Body of pancreas (tissue), 4 donors: ENCODE measurements at regions not wholly inside any gene's neighbourhood (a gene's known extent, or its start where the extent isn't known, plus 50 kb on each side); places are given as distances from the start of the nearest gene placed in this dataset.

Source experiments
- ATAC-seq: fragments of 150-250 bp; one replicate; pipeline ENCODE4 v1.9.1; 2016
- DNase-seq, 4 donors: peaks; one replicate each; pipeline ENCODE4 v3.0.0-alpha.2; 2019
- H3K27ac ChIP-seq, 4 donors: fragments of 200-600 bp; sonication (generic); 1 replicate in 3 of 4; 2 replicates in 1 of 4; pipeline versions ENCODE4 v1.5.1 to v1.6.1; 2016 to 2019; ENCODE audit warnings: mild to moderate bottlenecking in 1 of 4, mixed read lengths in 1 of 4, moderate library complexity in 1 of 4
- H3K27me3 ChIP-seq, 2 donors: fragments of 200-600 bp; sonication (generic); one replicate each; pipeline ENCODE4 v1.6.0; 2016; ENCODE audit warnings: mild to moderate bottlenecking in 1 of 2
- H3K36me3 ChIP-seq, 2 donors: fragments of 200-600 bp; sonication (generic); replicated peaks in 1 of 2; 2 replicates each; pipeline ENCODE4 v1.5.1; 2016; ENCODE audit warnings: low read depth in 2 of 2; ENCODE audit not compliant: insufficient read depth in 1 of 2
- H3K4me1 ChIP-seq: fragments of 200-600 bp; sonication (generic); one replicate; pipeline ENCODE4 v1.6.0; 2016
- H3K4me3 ChIP-seq, 2 donors: fragments of 200-600 bp; sonication (generic); 1 replicate in 1 of 2; 2 replicates in 1 of 2; pipeline ENCODE4 v1.5.1; 2016 to 2019
- H3K9me3 ChIP-seq, 3 donors: fragments of 200-600 bp; sonication (generic); 1 replicate in 2 of 3; 2 replicates in 1 of 3; pipeline ENCODE4 v1.5.1; 2016
- CTCF ChIP-seq, 7 experiments: fragments of 450-650 bp in 4 of 7; fragments of 200-600 bp in 3 of 7; sonication (generic) in 3 of 7; IDR thresholded peaks; one replicate each; pipeline ENCODE4 v1.5.1; 2016 to 2019; ENCODE audit warnings: antibody characterized with exemption in 7 of 7
- POLR2A ChIP-seq, 3 donors: fragments of 450-650 bp; IDR thresholded peaks; one replicate each; pipeline ENCODE4 v1.6.1; 2016; ENCODE audit warnings: antibody characterized with exemption in 3 of 3, mild to moderate bottlenecking in 2 of 3
- WGBS, 2 donors: methylation state at CpG; one replicate each; pipeline ENCODE4 v1.1.5; 2017; 5-methylcytosine and 5-hydroxymethylcytosine counted together
- intact Hi-C: fragments of 100-400 bp; cut with DNase I; formaldehyde crosslinking; loops from one replicate; pipeline ENCODE4 v1.15.1; 2023

- Histone ChIP-seq H3K27me3 (no peaks in the 10 kb centered on the region), H3K27ac (no peak overlapping the region), H3K9me3 (no peaks in the 10 kb centered on the region), H3K36me3 (no peaks in the 10 kb centered on the region), H3K4me3 (no peak overlapping the region), H3K4me1 (no peaks in the 10 kb centered on the region)
- ATAC-seq (no peak), DNase-seq (no peak)
- no peak for TF ChIP-seq POLR2A (IDR thresholded peaks at IDR 0.05)
- TF ChIP-seq CTCF (IDR thresholded peaks at IDR 0.05): no peak
- 55 to 59% methylated on average over 6 of the region's 6 CpGs for WGBS, 2 donors
- intact Hi-C loops: no loop called here
These were observed 366.6 kb upstream of the PFKP start for GRCh38 chr10:2700626-2701305.

GRCh38 chr10:2688958-2689357, 378.4 kb upstream of the PFKP start:
- no peak overlapping the region for H3K4me3 ChIP-seq
- DNase-seq: no peak
- no peak overlapping the region for H3K27ac ChIP-seq
- intact Hi-C loops: no loop called here
- TF ChIP-seq CTCF (IDR thresholded peaks at IDR 0.05) (no peak), POLR2A (IDR thresholded peaks at IDR 0.05) (no peak)
- no peaks in the 10 kb centered on the region for H3K36me3 ChIP-seq
- H3K4me1 ChIP-seq: no peaks in the 10 kb centered on the region
- no peaks in the 10 kb centered on the region for H3K27me3 ChIP-seq
- WGBS, 2 donors: 22 to 29% methylated on average over 1 of the region's 1 CpG
- H3K9me3 ChIP-seq: no peaks in the 10 kb centered on the region
- ATAC-seq: no peak

GRCh38 chr10:2686691-2687090, 380.7 kb upstream of the PFKP start:
- no peaks in the 10 kb centered on the region for H3K9me3 ChIP-seq
- 60 to 70% methylated on average over 3 of the region's 3 CpGs for WGBS, 2 donors
- H3K36me3 ChIP-seq: no peaks in the 10 kb centered on the region
- intact Hi-C loops: no loop called here
- no peaks in the 10 kb centered on the region for H3K4me1 ChIP-seq
- H3K27me3 ChIP-seq: no peaks in the 10 kb centered on the region
- ATAC-seq: no peak
- no peak overlapping the region for H3K4me3 ChIP-seq
- TF ChIP-seq POLR2A (IDR thresholded peaks at IDR 0.05): no peak
- no peak for TF ChIP-seq CTCF (IDR thresholded peaks at IDR 0.05)
- no peak overlapping the region for H3K27ac ChIP-seq
- no peak for DNase-seq

- H3K27ac ChIP-seq: no peak overlapping the region
- no peak for DNase-seq
- H3K27me3 ChIP-seq: no peaks in the 10 kb centered on the region
- intact Hi-C loops: no loop called here
- no peaks in the 10 kb centered on the region for H3K36me3 ChIP-seq
- TF ChIP-seq CTCF (IDR thresholded peaks at IDR 0.05) (no peak), POLR2A (IDR thresholded peaks at IDR 0.05) (no peak)
- 46 to 50% methylated on average over 4 of the region's 4 CpGs for WGBS, 2 donors
- H3K4me1 ChIP-seq: no peaks in the 10 kb centered on the region
- no peak for ATAC-seq
- no peak overlapping the region for H3K4me3 ChIP-seq
- no peaks in the 10 kb centered on the region for H3K9me3 ChIP-seq
These were observed 384.9 kb upstream of the PFKP start for GRCh38 chr10:2682491-2682890.

GRCh38 chr10:2681891-2682290, 385.5 kb upstream of the PFKP start:
- Histone ChIP-seq H3K27ac (no peak overlapping the region), H3K4me3 (no peak overlapping the region), H3K4me1 (no peaks in the 10 kb centered on the region), H3K9me3 (no peaks in the 10 kb centered on the region), H3K36me3 (no peaks in the 10 kb centered on the region), H3K27me3 (no peaks in the 10 kb centered on the region)
- WGBS, 2 donors: 41 to 50% methylated on average over 6 of the region's 6 CpGs
- intact Hi-C loops: no loop called here
- ATAC-seq: no peak
- TF ChIP-seq POLR2A (IDR thresholded peaks at IDR 0.05): no peak
- TF ChIP-seq CTCF (IDR thresholded peaks at IDR 0.05): no peak
- DNase-seq: no peak
